ENCODE measurements at regions not wholly inside any gene's neighbourhood (a gene's known extent, or its start where the extent isn't known, plus 50 kb on each side); places are given as distances from the start of the nearest gene placed in this dataset.

- TF ChIP-seq CTCF (IDR thresholded peaks at IDR 0.05) (no peak), POLR2A (IDR thresholded peaks at IDR 0.05) (no peak)
- H3K4me1 ChIP-seq: peaks cover 0 to 6% (median 0%) of the 10 kb centered on the region in 12 donors
- WGBS, 4 donors: 69 to 81% (median 72%) methylated on average over 14 to 17 of the region's 17 CpGs
- H3K27me3 ChIP-seq: peaks cover 0 to 12% (median 0%) of the 10 kb centered on the region in 9 donors
- peak in 1 of 5 donors; percentile 46 for DNase-seq
- H3K4me3 ChIP-seq: no peak overlapping the region
- no peaks in the 10 kb centered on the region for H3K9me3 ChIP-seq
- no peaks in the 10 kb centered on the region for H3K36me3 ChIP-seq
- ATAC-seq: peak in 1 of 4 donors; percentile 54
- intact Hi-C loops (cut with DNase I): loop anchor here (2.0 to 10.0 kb wide), 8 partner anchors 225 to 1345 kb away; no protein-coding TSS in a partner anchor
- H3K27ac ChIP-seq: no peak overlapping the region
Observed at GRCh38 chr10:128629111-128630096, 503.2 kb upstream of the MKI67 start.

- intact Hi-C loops (cut with DNase I): loop anchor here in 9 of 10 donors (2.0 to 10.0 kb wide), 7 partner anchors 224 to 1341 kb away; no protein-coding TSS in a partner anchor
- H3K4me3 ChIP-seq: no peak overlapping the region
- ATAC-seq: peak in 2 of 4 donors; percentile 27 to 77
- DNase-seq: no peak
- WGBS, 4 donors: 60 to 68% (median 65%) methylated on average over 12 of the region's 12 CpGs
- peaks cover 0 to 9% (median 0%) of the 10 kb centered on the region in 9 donors for H3K27me3 ChIP-seq
- no peak for TF ChIP-seq CTCF (IDR thresholded peaks at IDR 0.05)
- no peak for TF ChIP-seq POLR2A (IDR thresholded peaks at IDR 0.05)
- H3K4me1 ChIP-seq: peaks cover 0 to 6% (median 0%) of the 10 kb centered on the region in 12 donors
- no peaks in the 10 kb centered on the region for H3K9me3 ChIP-seq
- no peaks in the 10 kb centered on the region for H3K36me3 ChIP-seq
- H3K27ac ChIP-seq: no peak overlapping the region
Observed at GRCh38 chr10:128630787-128631252, 504.6 kb upstream of the MKI67 start.

GRCh38 chr10:128631801-128632241 lies 505.6 kb upstream of the MKI67 start:
- 40 to 53% (median 48%) methylated on average over 12 of the region's 12 CpGs for WGBS, 4 donors
- intact Hi-C loops (cut with DNase I): loop anchor here in 9 of 10 donors (1.0 to 10.0 kb wide), 8 partner anchors 223 to 1340 kb away; no protein-coding TSS in a partner anchor

More at GRCh38 chr10:128631801-128632241, 505.6 kb upstream of the MKI67 start:
- ATAC-seq: no peak
- H3K4me1 ChIP-seq: peaks cover 0 to 6% (median 0%) of the 10 kb centered on the region in 12 donors
- no peak overlapping the region for H3K4me3 ChIP-seq
- TF ChIP-seq POLR2A (IDR thresholded peaks at IDR 0.05) (no peak), CTCF (IDR thresholded peaks at IDR 0.05) (peak; percentile 47 to 78 (median 65))
- no peaks in the 10 kb centered on the region for H3K36me3 ChIP-seq
- peaks cover 0 to 9% (median 0%) of the 10 kb centered on the region in 9 donors for H3K27me3 ChIP-seq
- no peak for DNase-seq
- H3K9me3 ChIP-seq: no peaks in the 10 kb centered on the region
- no peak overlapping the region for H3K27ac ChIP-seq
